GM23338 (cell line): ENCODE measurements at regions not wholly inside any gene's neighbourhood (a gene's known extent, or its start where the extent isn't known, plus 50 kb on each side); places are given as distances from the start of the nearest gene placed in this dataset.

Experiments used
- ATAC-seq: fragments of 200-7000 bp; cut with Tn5 transposase; 3 replicates; pipeline ENCODE4 v1.9.1; 2020
- DNase-seq: peaks from one replicate; pipeline ENCODE4 v3.0.0-alpha.2; 2015; ENCODE audit warnings: low spot score
- H2AFZ ChIP-seq: fragments of 200-600 bp; sonication (generic); 2 replicates; pipeline ENCODE4 v1.8.0; 2016; ENCODE audit warnings: antibody characterized with exemption, mild to moderate bottlenecking, moderate library complexity
- H3F3A ChIP-seq: fragments of 200-600 bp; sonication (generic); replicated peaks from 2 replicates; pipeline ENCODE4 v1.8.0; 2017; ENCODE audit warnings: antibody characterized with exemption, mixed run types, low read depth
- H3K27ac ChIP-seq: fragments of 200-600 bp; sonication (generic); 2 replicates; pipeline ENCODE4 v1.6.1; 2016; ENCODE audit warnings: low read depth
- H3K27me3 ChIP-seq: fragments of 200-600 bp; sonication (generic); 2 replicates; pipeline ENCODE4 v1.8.0; 2016; ENCODE audit warnings: mild to moderate bottlenecking, mixed run types, moderate library complexity; ENCODE audit not compliant: insufficient read depth
- H3K36me3 ChIP-seq: fragments of 200-600 bp; sonication (generic); 2 replicates; pipeline ENCODE4 v1.8.0; 2016; ENCODE audit warnings: mild to moderate bottlenecking; ENCODE audit not compliant: insufficient read depth
- H3K4me1 ChIP-seq: fragments of 200-600 bp; sonication (generic); 2 replicates; pipeline ENCODE4 v1.8.0; 2016; ENCODE audit warnings: mild to moderate bottlenecking, moderate library complexity; ENCODE audit not compliant: insufficient read depth
- H3K4me2 ChIP-seq: fragments of 200-600 bp; sonication (generic); 2 replicates; pipeline ENCODE4 v1.7.1; 2017; ENCODE audit warnings: mixed run types
- H3K4me3 ChIP-seq: fragments of 200-600 bp; sonication (generic); 2 replicates; pipeline ENCODE4 v1.6.1; 2016; ENCODE audit warnings: mixed run types
- H3K79me2 ChIP-seq: fragments of 200-600 bp; sonication (generic); replicated peaks from 2 replicates; pipeline ENCODE4 v1.8.0; 2017; ENCODE audit warnings: mild to moderate bottlenecking; ENCODE audit not compliant: insufficient read depth
- H3K9me2 ChIP-seq: fragments of 200-600 bp; sonication (generic); 2 replicates; pipeline ENCODE4 v1.8.0; 2017; ENCODE audit not compliant: insufficient read depth
- H4K20me1 ChIP-seq: fragments of 200-600 bp; sonication (generic); replicated peaks from 2 replicates; pipeline ENCODE4 v1.8.0; 2017; ENCODE audit warnings: mild to moderate bottlenecking; ENCODE audit not compliant: insufficient read depth
- H3K27ac Mint-ChIP-seq: 2 replicates; pipeline ENCODE4 v1.8.0; 2020; ENCODE audit warnings: inconsistent platforms, mild to moderate bottlenecking, moderate library complexity, mixed read lengths
- H3K27me3 Mint-ChIP-seq: 3 replicates; pipeline ENCODE4 v1.8.0; 2022; ENCODE audit warnings: low read depth, mild to moderate bottlenecking, moderate library complexity, mixed read lengths, inconsistent platforms; ENCODE audit not compliant: insufficient read depth, poor library complexity
- H3K36me3 Mint-ChIP-seq: 3 replicates; pipeline ENCODE4 v1.8.0; 2021; ENCODE audit warnings: low read depth, mild to moderate bottlenecking, inconsistent platforms, moderate library complexity, mixed read lengths
- H3K4me1 Mint-ChIP-seq: 3 replicates; pipeline ENCODE4 v1.8.0; 2020; ENCODE audit warnings: mild to moderate bottlenecking, inconsistent platforms, mixed read lengths
- H3K4me3 Mint-ChIP-seq: 3 replicates; pipeline ENCODE4 v1.8.0; 2021; ENCODE audit warnings: moderate library complexity, mild to moderate bottlenecking, inconsistent platforms, mixed read lengths
- H3K9me3 Mint-ChIP-seq: 3 replicates; pipeline ENCODE4 v1.8.0; 2020; ENCODE audit warnings: moderate library complexity, mild to moderate bottlenecking, inconsistent platforms, mixed read lengths
- CREB1 ChIP-seq: fragments of 250-450 bp; sonication (Bioruptor Pico); IDR thresholded peaks from 2 replicates; pipeline ENCODE4 v1.5.0; 2020; ENCODE audit warnings: low read depth, mild to moderate bottlenecking, moderate library complexity
- CTCF ChIP-seq, 2 experiments: fragments of 200-600 bp in 1 of 2; sonication (generic) in 1 of 2; conservative IDR thresholded peaks; 2 replicates each; pipeline versions ENCODE4 v1.5.1 to v1.6.1; 2016 to 2017; ENCODE audit warnings: antibody characterized with exemption in 2 of 2, low read depth in 2 of 2, mild to moderate bottlenecking in 2 of 2, moderate library complexity in 1 of 2
- ETS1 ChIP-seq: IDR thresholded peaks from 2 replicates; pipeline ENCODE4 v1.6.1; 2016; ENCODE audit warnings: antibody characterized with exemption
- EZH2 ChIP-seq: fragments of 200-600 bp; sonication (generic); IDR thresholded peaks from one replicate; pipeline ENCODE4 v1.8.0; 2017; ENCODE audit warnings: antibody characterized with exemption, mild to moderate bottlenecking, low read depth; ENCODE audit not compliant: unreplicated experiment
- EZH2phosphoT487 ChIP-seq: fragments of 200-600 bp; sonication (generic); IDR thresholded peaks from one replicate; pipeline ENCODE4 v1.8.1; 2018; ENCODE audit warnings: antibody characterized with exemption; ENCODE audit not compliant: unreplicated experiment
- JUNB ChIP-seq: IDR thresholded peaks from one replicate; pipeline ENCODE4 v1.6.1; 2016; ENCODE audit warnings: antibody characterized with exemption; ENCODE audit not compliant: unreplicated experiment
- NANOG ChIP-seq: IDR thresholded peaks from 2 replicates; pipeline ENCODE4 v1.6.1; 2016; ENCODE audit warnings: antibody characterized with exemption, borderline replicate concordance
- REST ChIP-seq: IDR thresholded peaks from one replicate; pipeline ENCODE4 v1.6.1; 2018; ENCODE audit warnings: antibody characterized with exemption; ENCODE audit not compliant: unreplicated experiment
- STAT1 ChIP-seq: IDR thresholded peaks from one replicate; pipeline ENCODE4 v1.6.1; 2016; ENCODE audit warnings: antibody characterized with exemption; ENCODE audit not compliant: unreplicated experiment
- ZNF331 ChIP-seq: fragments of 250-450 bp; sonication (Bioruptor Pico); IDR thresholded peaks from 2 replicates; pipeline ENCODE4 v1.5.0; 2020; ENCODE audit warnings: low read depth, mild to moderate bottlenecking, moderate library complexity

- H3K4me2 ChIP-seq = no peak overlapping the region
- Mint-ChIP-seq H3K9me3 (no peaks in the 10 kb centered on the region), H3K27ac (no peak overlapping the region), H3K4me3 (no peak overlapping the region), H3K27me3 (peaks cover 2% of the 10 kb centered on the region), H3K36me3 (no peaks in the 10 kb centered on the region), H3K4me1 (no peaks in the 10 kb centered on the region)
- DNase-seq (no peak), ATAC-seq (no peak)
- H4K20me1 ChIP-seq = no peaks in the 10 kb centered on the region
- no peaks in the 10 kb centered on the region; the same call in 1 of the 2 replicates for H3K9me2 ChIP-seq
- TF ChIP-seq REST (no peak), JUNB (no peak), ZNF331 (CRISPR knock-in tag) (no peak), CREB1 (CRISPR knock-in tag) (no peak), EZH2 (no peak), EZH2phosphoT487 (no peak)
- no peaks in the 10 kb centered on the region for H3K36me3 ChIP-seq
- no peaks in the 10 kb centered on the region for H3K27me3 ChIP-seq
- H3K4me3 ChIP-seq = no peak overlapping the region
- H3K4me1 ChIP-seq = 0 out of 2 replicates have a peak, but pooled peaks cover 3% of the 10 kb centered on the region
- no peak overlapping the region for H2AFZ ChIP-seq
- H3K27ac ChIP-seq = no peak overlapping the region
- H3F3A ChIP-seq = no peaks in the 10 kb centered on the region
- H3K79me2 ChIP-seq = no peaks in the 10 kb centered on the region
These were observed 174.6 kb upstream of the GRAMD2B start for GRCh38 chr5:126248611-126249010.

DNA sequence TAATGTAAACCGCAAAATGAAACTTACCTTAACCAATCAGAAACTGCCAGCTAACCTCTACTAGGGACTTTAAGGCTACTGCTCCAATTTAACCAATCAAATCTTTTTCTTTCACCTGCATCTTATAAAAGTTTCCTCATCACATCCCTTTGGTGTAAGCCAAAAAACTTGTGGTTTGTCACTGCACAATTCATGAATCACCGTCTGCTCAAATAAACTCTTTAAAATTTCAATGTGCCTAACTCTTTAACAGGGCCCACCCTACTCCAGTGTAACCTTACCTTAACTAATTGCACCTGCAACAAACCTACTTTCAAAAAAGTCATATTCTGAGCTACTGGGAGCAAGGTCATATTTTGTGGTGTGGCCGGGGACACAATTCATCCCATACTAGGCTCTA, 172.2 kb upstream of the GRAMD2B start:
- ATAC-seq (no peak), DNase-seq (no peak)
- Histone ChIP-seq H3K27ac (no peak overlapping the region), H3F3A (no peaks in the 10 kb centered on the region), H3K79me2 (no peaks in the 10 kb centered on the region), H3K36me3 (no peaks in the 10 kb centered on the region), H4K20me1 (no peaks in the 10 kb centered on the region), H3K9me2 (no peaks in the 10 kb centered on the region; the same call in 1 of the 2 replicates), H3K27me3 (no peaks in the 10 kb centered on the region), H3K4me2 (no peak overlapping the region), H2AFZ (peak overlapping the region; percentile 78; the same call in 1 of the 2 replicates), H3K4me1 (no peaks in the 10 kb centered on the region), H3K4me3 (no peak overlapping the region)
- no peaks in the 10 kb centered on the region for H3K9me3 Mint-ChIP-seq
- TF ChIP-seq CTCF (conservative IDR thresholded peaks at IDR 0.05; ENCODE audit: low read depth in 2 of 2) (no peak), NANOG (no peak), CREB1 (CRISPR knock-in tag) (no peak), STAT1 (no peak), JUNB (no peak), ETS1 (no peak), ZNF331 (CRISPR knock-in tag) (no peak)
- H3K27ac Mint-ChIP-seq = no peak overlapping the region
- H3K27me3 Mint-ChIP-seq = peaks cover 2% of the 10 kb centered on the region
- H3K36me3 Mint-ChIP-seq = no peaks in the 10 kb centered on the region
- no peaks in the 10 kb centered on the region for H3K4me1 Mint-ChIP-seq
- H3K4me3 Mint-ChIP-seq = no peak overlapping the region
